ENCODE measurements at regions not wholly inside any gene's neighbourhood (a gene's known extent, or its start where the extent isn't known, plus 50 kb on each side); places are given as distances from the start of the nearest gene placed in this dataset.

GRCh38 chr6:26268659-26269402, 96.2 kb upstream of the BTN3A2 start:
- Histone ChIP-seq H3K36me3 (ENCODE audit: control insufficient read depth, insufficient read depth, low read length) (no peaks in the 10 kb centered on the region), H3K27me3 (replicated peaks; ENCODE audit: control insufficient read depth, insufficient read depth, low read length) (no peaks in the 10 kb centered on the region), H3K4me3 (replicated peaks; ENCODE audit: low read depth, low read length) (no peak overlapping the region)
- TF ChIP-seq CTCF (IDR thresholded peaks at IDR 0.05; ENCODE audit: insufficient read depth, low read length, poor library complexity, severe bottlenecking): no peak
- DNase-seq (ENCODE audit: extremely low read depth, insufficient read length): no peak

- DNase-seq (ENCODE audit: extremely low read depth, insufficient read length): no peak
- Histone ChIP-seq H3K27me3 (replicated peaks; ENCODE audit: control insufficient read depth, insufficient read depth, low read length) (no peaks in the 10 kb centered on the region), H3K36me3 (ENCODE audit: control insufficient read depth, insufficient read depth, low read length) (no peaks in the 10 kb centered on the region), H3K4me3 (replicated peaks; ENCODE audit: low read depth, low read length) (peak overlapping the region; percentile 64)
- no peak for TF ChIP-seq CTCF (IDR thresholded peaks at IDR 0.05; ENCODE audit: insufficient read depth, low read length, poor library complexity, severe bottlenecking)
These were observed 95.2 kb upstream of the BTN3A2 start for GRCh38 chr6:26269531-26270485.

- H3K4me3 ChIP-seq (replicated peaks; ENCODE audit: low read depth, low read length): peak overlapping the region; percentile 64
- H3K27me3 ChIP-seq (replicated peaks; ENCODE audit: control insufficient read depth, insufficient read depth, low read length): no peaks in the 10 kb centered on the region
- no peaks in the 10 kb centered on the region for H3K36me3 ChIP-seq (ENCODE audit: control insufficient read depth, insufficient read depth, low read length)
- DNase-seq (ENCODE audit: extremely low read depth, insufficient read length): no peak
- TF ChIP-seq CTCF (IDR thresholded peaks at IDR 0.05; ENCODE audit: insufficient read depth, low read length, poor library complexity, severe bottlenecking): peak; percentile 9
These were observed 94.5 kb upstream of the BTN3A2 start for GRCh38 chr6:26270486-26270861.

GRCh38 chr6:26270903-26271667, 93.9 kb upstream of the BTN3A2 start:
- no peaks in the 10 kb centered on the region for H3K36me3 ChIP-seq (ENCODE audit: control insufficient read depth, insufficient read depth, low read length)
- H3K27me3 ChIP-seq (replicated peaks; ENCODE audit: control insufficient read depth, insufficient read depth, low read length): no peaks in the 10 kb centered on the region
- H3K4me3 ChIP-seq (replicated peaks; ENCODE audit: low read depth, low read length): peak overlapping the region; percentile 64
- peak; percentile 95 for DNase-seq (ENCODE audit: extremely low read depth, insufficient read length)
- no peak for TF ChIP-seq CTCF (IDR thresholded peaks at IDR 0.05; ENCODE audit: insufficient read depth, low read length, poor library complexity, severe bottlenecking)

GRCh38 chr6:26271668-26272024, 93.4 kb upstream of the BTN3A2 start:
- no peak for DNase-seq (ENCODE audit: extremely low read depth, insufficient read length)
- no peaks in the 10 kb centered on the region for H3K27me3 ChIP-seq (replicated peaks; ENCODE audit: control insufficient read depth, insufficient read depth, low read length)
- no peak for TF ChIP-seq CTCF (IDR thresholded peaks at IDR 0.05; ENCODE audit: insufficient read depth, low read length, poor library complexity, severe bottlenecking)
- peak overlapping the region; percentile 64 for H3K4me3 ChIP-seq (replicated peaks; ENCODE audit: low read depth, low read length)
- H3K36me3 ChIP-seq (ENCODE audit: control insufficient read depth, insufficient read depth, low read length): no peaks in the 10 kb centered on the region
